WTC11 (cell line): ENCODE measurements at regions not wholly inside any gene's neighbourhood (a gene's known extent, or its start where the extent isn't known, plus 50 kb on each side); places are given as distances from the start of the nearest gene placed in this dataset.

Experiments
- ATAC-seq: fragments of 200-7000 bp; cut with Tn5 transposase; 2 replicates; pipeline ENCODE4 v1.10.0; 2021; ENCODE audit warnings: mild to moderate bottlenecking, moderate library complexity
- CTCF ChIA-PET: fragments of 300-600 bp; sonication (Branson Sonifier 250); formaldehyde crosslinking; loops from one replicate; lab custom pipeline; 2021; ENCODE audit warnings: antibody characterized with exemption; lab: Charles Lee
- POLR2A ChIA-PET: fragments of 350-600 bp; sonication (Branson Sonifier 250); formaldehyde crosslinking; loops from one replicate; lab custom pipeline; 2021; ENCODE audit warnings: antibody characterized with exemption; lab: Charles Lee
- DNase-seq: peaks from one replicate; pipeline ENCODE4 v3.0.0; 2021; ENCODE audit warnings: low spot score
- H3K27ac Mint-ChIP-seq: 2 replicates; pipeline ENCODE4 v1.8.0; 2021; ENCODE audit warnings: mixed read lengths
- H3K27me3 Mint-ChIP-seq: 2 replicates; pipeline ENCODE4 v1.8.0; 2021; ENCODE audit warnings: low read depth, mild to moderate bottlenecking, moderate library complexity, mixed read lengths
- H3K36me3 Mint-ChIP-seq: 2 replicates; pipeline ENCODE4 v1.8.0; 2021; ENCODE audit warnings: mixed read lengths
- H3K4me1 Mint-ChIP-seq: 2 replicates; pipeline ENCODE4 v1.8.0; 2022; ENCODE audit warnings: mixed read lengths
- H3K4me3 Mint-ChIP-seq: 2 replicates; pipeline ENCODE4 v1.8.0; 2021; ENCODE audit warnings: mild to moderate bottlenecking, moderate library complexity, mixed read lengths
- H3K9me3 Mint-ChIP-seq: 2 replicates; pipeline ENCODE4 v1.8.0; 2021; ENCODE audit warnings: mixed read lengths
- ATF1 ChIP-seq: sonication (generic); formaldehyde crosslinking; IDR thresholded peaks from 2 replicates; pipeline ENCODE4 v1.8.1; 2023; ENCODE audit warnings: mild to moderate bottlenecking, moderate library complexity, missing genetic modification reagents
- CREB1 ChIP-seq: sonication (generic); formaldehyde crosslinking; IDR thresholded peaks from 2 replicates; pipeline ENCODE4 v1.8.0; 2023; ENCODE audit warnings: mild to moderate bottlenecking, missing genetic modification reagents
- ELF4 ChIP-seq: sonication (generic); formaldehyde crosslinking; IDR thresholded peaks from 2 replicates; pipeline ENCODE4 v1.8.1; 2022; ENCODE audit warnings: low read depth, mild to moderate bottlenecking, moderate library complexity, missing genetic modification reagents
- ESRRA ChIP-seq: sonication (generic); formaldehyde crosslinking; IDR thresholded peaks from 2 replicates; pipeline ENCODE4 v1.8.1; 2022; ENCODE audit warnings: mild to moderate bottlenecking, missing genetic modification reagents, borderline replicate concordance
- FOXJ3 ChIP-seq: sonication (generic); formaldehyde crosslinking; IDR thresholded peaks from 2 replicates; pipeline ENCODE4 v1.9.0; 2021; ENCODE audit warnings: missing genetic modification reagents, mild to moderate bottlenecking, borderline replicate concordance
- GTF2I ChIP-seq: fragments of 250-450 bp; sonication (Bioruptor Pico); conservative IDR thresholded peaks from 2 replicates; pipeline ENCODE4 v1.4.0; 2021; ENCODE audit warnings: mild to moderate bottlenecking
- JAZF1 ChIP-seq: fragments of 250-450 bp; sonication (Bioruptor Pico); IDR thresholded peaks from 2 replicates; pipeline ENCODE4 v1.9.0; 2021; ENCODE audit warnings: moderate library complexity, mild to moderate bottlenecking, inconsistent platforms
- MYBL2 ChIP-seq: sonication (generic); formaldehyde crosslinking; IDR thresholded peaks from 2 replicates; pipeline ENCODE4 v1.8.1; 2023; ENCODE audit warnings: mild to moderate bottlenecking, moderate library complexity, missing genetic modification reagents
- NFATC4 ChIP-seq: fragments of 250-450 bp; sonication (Bioruptor Pico); IDR thresholded peaks from 2 replicates; pipeline ENCODE4 v1.9.0; 2021; ENCODE audit warnings: mild to moderate bottlenecking
- NFYB ChIP-seq: sonication (generic); formaldehyde crosslinking; conservative IDR thresholded peaks from 2 replicates; pipeline ENCODE4 v1.8.0; 2022; ENCODE audit warnings: low read depth, missing genetic modification reagents
- NR2C2 ChIP-seq: sonication (generic); formaldehyde crosslinking; IDR thresholded peaks from 2 replicates; pipeline ENCODE4 v1.8.0; 2022; ENCODE audit warnings: mild to moderate bottlenecking, missing genetic modification reagents
- NR3C1 ChIP-seq: sonication (generic); formaldehyde crosslinking; conservative IDR thresholded peaks from 2 replicates; pipeline ENCODE4 v1.8.1; 2023; ENCODE audit warnings: low read depth, mild to moderate bottlenecking, missing genetic modification reagents
- RELA ChIP-seq: sonication (generic); formaldehyde crosslinking; IDR thresholded peaks from 2 replicates; pipeline ENCODE4 v1.8.1; 2022; ENCODE audit warnings: missing genetic modification reagents, mild to moderate bottlenecking, borderline replicate concordance
- RORB ChIP-seq: fragments of 250-450 bp; sonication (Bioruptor Pico); IDR thresholded peaks from 2 replicates; pipeline ENCODE4 v1.9.0; 2021; ENCODE audit warnings: mild to moderate bottlenecking
- SMAD4 ChIP-seq: sonication (generic); formaldehyde crosslinking; IDR thresholded peaks from 2 replicates; pipeline ENCODE4 v1.8.0; 2022; ENCODE audit warnings: mild to moderate bottlenecking, missing genetic modification reagents
- ZNF232 ChIP-seq: sonication (generic); formaldehyde crosslinking; IDR thresholded peaks from 2 replicates; pipeline ENCODE4 v1.8.0; 2022; ENCODE audit warnings: mild to moderate bottlenecking, missing genetic modification reagents
- ZNF416 ChIP-seq: fragments of 250-450 bp; sonication (Bioruptor Pico); IDR thresholded peaks from 2 replicates; pipeline ENCODE4 v1.9.0; 2021; ENCODE audit warnings: mild to moderate bottlenecking, inconsistent platforms
- ZNF423 ChIP-seq: fragments of 250-450 bp; sonication (Bioruptor Pico); IDR thresholded peaks from 2 replicates; pipeline ENCODE4 v2.1.2; 2022; ENCODE audit warnings: mild to moderate bottlenecking, moderate library complexity
- TF ChIP-seq, protein P1 (sequence below): sonication (generic); formaldehyde crosslinking; IDR thresholded peaks from 2 replicates; pipeline ENCODE4 v1.8.0; 2022; ENCODE audit warnings: missing genetic modification reagents
- TF ChIP-seq, protein P2 (sequence below): fragments of 250-450 bp; sonication (Bioruptor Pico); IDR thresholded peaks from 2 replicates; pipeline ENCODE4 v1.9.0; 2021; ENCODE audit warnings: mild to moderate bottlenecking, borderline replicate concordance
- TF ChIP-seq, protein P3 (sequence below): sonication (generic); formaldehyde crosslinking; IDR thresholded peaks from 2 replicates; pipeline ENCODE4 v1.8.0; 2022; ENCODE audit warnings: mild to moderate bottlenecking, missing genetic modification reagents
- TF ChIP-seq, protein P4 (sequence below): sonication (generic); formaldehyde crosslinking; IDR thresholded peaks from 2 replicates; pipeline ENCODE4 v1.8.1; 2023; ENCODE audit warnings: mild to moderate bottlenecking, missing genetic modification reagents
- TF ChIP-seq, protein P5 (sequence below): sonication (generic); formaldehyde crosslinking; IDR thresholded peaks from 2 replicates; pipeline ENCODE4 v1.8.1; 2023; ENCODE audit warnings: mild to moderate bottlenecking, moderate library complexity, missing genetic modification reagents

DNA sequence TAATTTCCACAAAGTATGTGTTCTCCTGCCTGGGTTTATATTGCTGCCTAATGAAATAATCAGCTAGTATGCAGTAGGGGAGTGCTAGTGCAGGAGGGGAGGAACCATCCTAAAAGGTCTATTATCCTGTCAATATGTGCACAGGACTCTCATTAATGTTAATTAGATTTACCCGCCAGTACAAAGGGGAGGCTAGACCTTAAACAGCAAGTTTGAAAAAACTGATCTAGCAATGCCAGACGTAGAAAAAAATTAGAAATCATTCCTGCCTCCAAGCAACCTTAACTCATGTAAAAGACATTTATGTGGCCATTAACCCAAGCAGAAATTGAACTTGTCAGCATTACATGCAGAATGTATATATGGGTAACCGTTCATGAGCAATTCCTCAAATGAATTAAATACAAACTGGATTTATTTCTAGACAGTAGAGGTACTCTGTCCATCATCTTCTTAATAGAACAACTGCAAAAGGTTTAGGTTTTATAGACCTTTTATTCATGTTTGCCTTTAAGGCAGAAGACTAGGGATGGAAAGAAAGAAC, 294.3 kb upstream of the TENM3 start:
- DNase-seq: no peak
- H3K9me3 Mint-ChIP-seq: no peaks in the 10 kb centered on the region
- peaks cover 7% of the 10 kb centered on the region; the same call in 1 of the 2 replicates for H3K36me3 Mint-ChIP-seq
- ChIA-PET POLR2A (no interaction called here), CTCF (no interaction called here)
- H3K27ac Mint-ChIP-seq: peak overlapping the region; percentile 73; the same call in 1 of the 2 replicates
- TF ChIP-seq ELF4 (CRISPR knock-in tag) (no peak), ZNF423 (CRISPR knock-in tag) (no peak), CREB1 (no peak), RELA (CRISPR knock-in tag) (no peak), NFATC4 (CRISPR knock-in tag) (no peak), NFYB (CRISPR knock-in tag) (no peak)
- TF ChIP-seq, protein P1, sequence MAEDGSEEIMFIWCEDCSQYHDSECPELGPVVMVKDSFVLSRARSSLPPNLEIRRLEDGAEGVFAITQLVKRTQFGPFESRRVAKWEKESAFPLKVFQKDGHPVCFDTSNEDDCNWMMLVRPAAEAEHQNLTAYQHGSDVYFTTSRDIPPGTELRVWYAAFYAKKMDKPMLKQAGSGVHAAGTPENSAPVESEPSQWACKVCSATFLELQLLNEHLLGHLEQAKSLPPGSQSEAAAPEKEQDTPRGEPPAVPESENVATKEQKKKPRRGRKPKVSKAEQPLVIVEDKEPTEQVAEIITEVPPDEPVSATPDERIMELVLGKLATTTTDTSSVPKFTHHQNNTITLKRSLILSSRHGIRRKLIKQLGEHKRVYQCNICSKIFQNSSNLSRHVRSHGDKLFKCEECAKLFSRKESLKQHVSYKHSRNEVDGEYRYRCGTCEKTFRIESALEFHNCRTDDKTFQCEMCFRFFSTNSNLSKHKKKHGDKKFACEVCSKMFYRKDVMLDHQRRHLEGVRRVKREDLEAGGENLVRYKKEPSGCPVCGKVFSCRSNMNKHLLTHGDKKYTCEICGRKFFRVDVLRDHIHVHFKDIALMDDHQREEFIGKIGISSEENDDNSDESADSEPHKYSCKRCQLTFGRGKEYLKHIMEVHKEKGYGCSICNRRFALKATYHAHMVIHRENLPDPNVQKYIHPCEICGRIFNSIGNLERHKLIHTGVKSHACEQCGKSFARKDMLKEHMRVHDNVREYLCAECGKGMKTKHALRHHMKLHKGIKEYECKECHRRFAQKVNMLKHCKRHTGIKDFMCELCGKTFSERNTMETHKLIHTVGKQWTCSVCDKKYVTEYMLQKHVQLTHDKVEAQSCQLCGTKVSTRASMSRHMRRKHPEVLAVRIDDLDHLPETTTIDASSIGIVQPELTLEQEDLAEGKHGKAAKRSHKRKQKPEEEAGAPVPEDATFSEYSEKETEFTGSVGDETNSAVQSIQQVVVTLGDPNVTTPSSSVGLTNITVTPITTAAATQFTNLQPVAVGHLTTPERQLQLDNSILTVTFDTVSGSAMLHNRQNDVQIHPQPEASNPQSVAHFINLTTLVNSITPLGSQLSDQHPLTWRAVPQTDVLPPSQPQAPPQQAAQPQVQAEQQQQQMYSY (CRISPR knock-in tag): no peak
- TF ChIP-seq, protein P2, sequence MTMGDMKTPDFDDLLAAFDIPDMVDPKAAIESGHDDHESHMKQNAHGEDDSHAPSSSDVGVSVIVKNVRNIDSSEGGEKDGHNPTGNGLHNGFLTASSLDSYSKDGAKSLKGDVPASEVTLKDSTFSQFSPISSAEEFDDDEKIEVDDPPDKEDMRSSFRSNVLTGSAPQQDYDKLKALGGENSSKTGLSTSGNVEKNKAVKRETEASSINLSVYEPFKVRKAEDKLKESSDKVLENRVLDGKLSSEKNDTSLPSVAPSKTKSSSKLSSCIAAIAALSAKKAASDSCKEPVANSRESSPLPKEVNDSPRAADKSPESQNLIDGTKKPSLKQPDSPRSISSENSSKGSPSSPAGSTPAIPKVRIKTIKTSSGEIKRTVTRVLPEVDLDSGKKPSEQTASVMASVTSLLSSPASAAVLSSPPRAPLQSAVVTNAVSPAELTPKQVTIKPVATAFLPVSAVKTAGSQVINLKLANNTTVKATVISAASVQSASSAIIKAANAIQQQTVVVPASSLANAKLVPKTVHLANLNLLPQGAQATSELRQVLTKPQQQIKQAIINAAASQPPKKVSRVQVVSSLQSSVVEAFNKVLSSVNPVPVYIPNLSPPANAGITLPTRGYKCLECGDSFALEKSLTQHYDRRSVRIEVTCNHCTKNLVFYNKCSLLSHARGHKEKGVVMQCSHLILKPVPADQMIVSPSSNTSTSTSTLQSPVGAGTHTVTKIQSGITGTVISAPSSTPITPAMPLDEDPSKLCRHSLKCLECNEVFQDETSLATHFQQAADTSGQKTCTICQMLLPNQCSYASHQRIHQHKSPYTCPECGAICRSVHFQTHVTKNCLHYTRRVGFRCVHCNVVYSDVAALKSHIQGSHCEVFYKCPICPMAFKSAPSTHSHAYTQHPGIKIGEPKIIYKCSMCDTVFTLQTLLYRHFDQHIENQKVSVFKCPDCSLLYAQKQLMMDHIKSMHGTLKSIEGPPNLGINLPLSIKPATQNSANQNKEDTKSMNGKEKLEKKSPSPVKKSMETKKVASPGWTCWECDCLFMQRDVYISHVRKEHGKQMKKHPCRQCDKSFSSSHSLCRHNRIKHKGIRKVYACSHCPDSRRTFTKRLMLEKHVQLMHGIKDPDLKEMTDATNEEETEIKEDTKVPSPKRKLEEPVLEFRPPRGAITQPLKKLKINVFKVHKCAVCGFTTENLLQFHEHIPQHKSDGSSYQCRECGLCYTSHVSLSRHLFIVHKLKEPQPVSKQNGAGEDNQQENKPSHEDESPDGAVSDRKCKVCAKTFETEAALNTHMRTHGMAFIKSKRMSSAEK (CRISPR knock-in tag): no peak
- TF ChIP-seq, protein P3, sequence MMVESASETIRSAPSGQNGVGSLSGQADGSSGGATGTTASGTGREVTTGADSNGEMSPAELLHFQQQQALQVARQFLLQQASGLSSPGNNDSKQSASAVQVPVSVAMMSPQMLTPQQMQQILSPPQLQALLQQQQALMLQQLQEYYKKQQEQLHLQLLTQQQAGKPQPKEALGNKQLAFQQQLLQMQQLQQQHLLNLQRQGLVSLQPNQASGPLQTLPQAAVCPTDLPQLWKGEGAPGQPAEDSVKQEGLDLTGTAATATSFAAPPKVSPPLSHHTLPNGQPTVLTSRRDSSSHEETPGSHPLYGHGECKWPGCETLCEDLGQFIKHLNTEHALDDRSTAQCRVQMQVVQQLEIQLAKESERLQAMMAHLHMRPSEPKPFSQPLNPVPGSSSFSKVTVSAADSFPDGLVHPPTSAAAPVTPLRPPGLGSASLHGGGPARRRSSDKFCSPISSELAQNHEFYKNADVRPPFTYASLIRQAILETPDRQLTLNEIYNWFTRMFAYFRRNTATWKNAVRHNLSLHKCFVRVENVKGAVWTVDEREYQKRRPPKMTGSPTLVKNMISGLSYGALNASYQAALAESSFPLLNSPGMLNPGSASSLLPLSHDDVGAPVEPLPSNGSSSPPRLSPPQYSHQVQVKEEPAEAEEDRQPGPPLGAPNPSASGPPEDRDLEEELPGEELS (CRISPR knock-in tag): no peak
- no peaks in the 10 kb centered on the region for H3K27me3 Mint-ChIP-seq
- no peak for ATAC-seq
- H3K4me3 Mint-ChIP-seq: no peak overlapping the region
- H3K4me1 Mint-ChIP-seq: peaks cover 7% of the 10 kb centered on the region

DNA sequence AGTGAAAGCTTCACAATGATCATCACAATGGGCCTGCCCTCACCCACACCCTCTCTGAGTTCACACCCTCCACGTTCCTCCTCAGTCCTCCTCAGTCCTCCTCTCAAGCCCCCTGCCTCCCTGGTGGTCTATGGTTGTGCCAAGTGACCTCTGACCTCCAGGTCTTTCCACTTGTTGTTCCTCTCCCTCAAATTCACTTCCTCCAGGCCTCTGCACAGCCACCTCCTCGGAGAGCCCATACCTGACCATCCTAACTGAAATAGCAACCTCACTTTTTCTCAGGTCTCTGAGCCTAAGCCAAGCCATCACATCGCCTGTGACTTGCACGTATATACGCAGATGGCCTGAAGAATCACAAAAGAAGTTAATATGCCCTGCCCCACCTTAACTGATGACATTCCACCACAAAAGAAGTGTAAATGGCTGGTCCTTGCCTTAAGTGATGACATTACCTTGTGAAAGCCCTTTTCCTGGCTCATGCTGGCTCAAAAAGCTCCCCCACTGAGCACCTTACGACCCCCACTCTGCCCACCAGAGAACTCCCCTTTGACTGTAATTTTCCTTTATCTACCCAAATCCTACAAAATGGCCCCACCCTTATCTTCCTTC, 293.4 kb upstream of the TENM3 start:
- no peaks in the 10 kb centered on the region for H3K27me3 Mint-ChIP-seq
- ChIA-PET POLR2A (no interaction called here), CTCF (no interaction called here)
- ATAC-seq: peak; percentile 95
- H3K4me1 Mint-ChIP-seq: peaks cover 7% of the 10 kb centered on the region
- H3K4me3 Mint-ChIP-seq: no peak overlapping the region
- DNase-seq: peak; percentile 58
- no peak overlapping the region for H3K27ac Mint-ChIP-seq
- H3K36me3 Mint-ChIP-seq: peaks cover 7% of the 10 kb centered on the region; the same call in 1 of the 2 replicates
- H3K9me3 Mint-ChIP-seq: no peaks in the 10 kb centered on the region
- TF ChIP-seq NR3C1 (CRISPR knock-in tag): no peak
- TF ChIP-seq FOXJ3 (CRISPR knock-in tag): no peak
- TF ChIP-seq, protein P4, sequence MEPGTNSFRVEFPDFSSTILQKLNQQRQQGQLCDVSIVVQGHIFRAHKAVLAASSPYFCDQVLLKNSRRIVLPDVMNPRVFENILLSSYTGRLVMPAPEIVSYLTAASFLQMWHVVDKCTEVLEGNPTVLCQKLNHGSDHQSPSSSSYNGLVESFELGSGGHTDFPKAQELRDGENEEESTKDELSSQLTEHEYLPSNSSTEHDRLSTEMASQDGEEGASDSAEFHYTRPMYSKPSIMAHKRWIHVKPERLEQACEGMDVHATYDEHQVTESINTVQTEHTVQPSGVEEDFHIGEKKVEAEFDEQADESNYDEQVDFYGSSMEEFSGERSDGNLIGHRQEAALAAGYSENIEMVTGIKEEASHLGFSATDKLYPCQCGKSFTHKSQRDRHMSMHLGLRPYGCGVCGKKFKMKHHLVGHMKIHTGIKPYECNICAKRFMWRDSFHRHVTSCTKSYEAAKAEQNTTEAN (CRISPR knock-in tag): peak; percentile 73; the same call in 1 of the 2 replicates
- TF ChIP-seq ESRRA: no peak
- TF ChIP-seq GTF2I: no peak
- TF ChIP-seq NFYB (CRISPR knock-in tag): no peak
- 0 out of 2 replicates have a peak, but pooled peaks have one; percentile 6 for TF ChIP-seq ZNF232 (CRISPR knock-in tag)
- no peak for TF ChIP-seq ZNF416 (CRISPR knock-in tag)
- no peak for TF ChIP-seq JAZF1
- TF ChIP-seq NR2C2: no peak
- TF ChIP-seq MYBL2: no peak
- TF ChIP-seq SMAD4 (CRISPR knock-in tag): no peak
- no peak for TF ChIP-seq ATF1
- TF ChIP-seq RORB: no peak
- TF ChIP-seq, protein P5, sequence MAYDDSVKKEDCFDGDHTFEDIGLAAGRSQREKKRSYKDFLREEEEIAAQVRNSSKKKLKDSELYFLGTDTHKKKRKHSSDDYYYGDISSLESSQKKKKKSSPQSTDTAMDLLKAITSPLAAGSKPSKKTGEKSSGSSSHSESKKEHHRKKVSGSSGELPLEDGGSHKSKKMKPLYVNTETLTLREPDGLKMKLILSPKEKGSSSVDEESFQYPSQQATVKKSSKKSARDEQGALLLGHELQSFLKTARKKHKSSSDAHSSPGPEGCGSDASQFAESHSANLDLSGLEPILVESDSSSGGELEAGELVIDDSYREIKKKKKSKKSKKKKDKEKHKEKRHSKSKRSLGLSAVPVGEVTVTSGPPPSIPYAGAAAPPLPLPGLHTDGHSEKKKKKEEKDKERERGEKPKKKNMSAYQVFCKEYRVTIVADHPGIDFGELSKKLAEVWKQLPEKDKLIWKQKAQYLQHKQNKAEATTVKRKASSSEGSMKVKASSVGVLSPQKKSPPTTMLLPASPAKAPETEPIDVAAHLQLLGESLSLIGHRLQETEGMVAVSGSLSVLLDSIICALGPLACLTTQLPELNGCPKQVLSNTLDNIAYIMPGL (CRISPR knock-in tag): no peak
